ENCODE measurements at regions not wholly inside any gene's neighbourhood (a gene's known extent, or its start where the extent isn't known, plus 50 kb on each side); places are given as distances from the start of the nearest gene placed in this dataset.

GRCh38 chr7:84914598-84914997 lies 272.3 kb downstream of the SEMA3D start:
- no peak for ATAC-seq
- intact Hi-C loops (cut with DNase I) = loop anchor here in 4 of 10 donors (5.0 to 10.0 kb wide), 3 partner anchors 108 to 940 kb away; no protein-coding TSS in a partner anchor

GRCh38 chr7:84913731-84914130 lies 273.1 kb downstream of the SEMA3D start:
- H3K27me3 ChIP-seq = no peaks in the 10 kb centered on the region
- DNase-seq = no peak
- TF ChIP-seq CTCF (IDR thresholded peaks at IDR 0.05) = no peak
- TF ChIP-seq POLR2A (IDR thresholded peaks at IDR 0.05) = no peak
- no peak for ATAC-seq
- no peak overlapping the region for H3K4me3 ChIP-seq
- no peaks in the 10 kb centered on the region for H3K9me3 ChIP-seq
- intact Hi-C loops (cut with DNase I) = loop anchor here in 4 of 10 donors (5.0 to 10.0 kb wide), 3 partner anchors 109 to 939 kb away; no protein-coding TSS in a partner anchor
- H3K27ac ChIP-seq = no peak overlapping the region
- H3K4me1 ChIP-seq = no peaks in the 10 kb centered on the region
- H3K36me3 ChIP-seq = no peaks in the 10 kb centered on the region

More at GRCh38 chr7:84914598-84914997, 272.3 kb downstream of the SEMA3D start:
- no peaks in the 10 kb centered on the region for H3K36me3 ChIP-seq
- 48 to 69% (median 54%) methylated on average over 1 of the region's 1 CpG for WGBS, 4 donors
- no peak for DNase-seq
- no peak overlapping the region for H3K27ac ChIP-seq
- TF ChIP-seq CTCF (IDR thresholded peaks at IDR 0.05) = peak in 2 of 12 donors; percentile 3 to 25
- no peak for TF ChIP-seq POLR2A (IDR thresholded peaks at IDR 0.05)
- H3K4me3 ChIP-seq = no peak overlapping the region
- peaks cover 0 to 2% (median 0%) of the 10 kb centered on the region in 12 donors for H3K9me3 ChIP-seq
- no peaks in the 10 kb centered on the region for H3K4me1 ChIP-seq
- H3K27me3 ChIP-seq = no peaks in the 10 kb centered on the region

- Histone ChIP-seq H3K36me3 (no peaks in the 10 kb centered on the region), H3K27ac (no peak overlapping the region), H3K4me3 (no peak overlapping the region), H3K9me3 (no peaks in the 10 kb centered on the region), H3K27me3 (no peaks in the 10 kb centered on the region), H3K4me1 (no peaks in the 10 kb centered on the region)
- no peak for ATAC-seq
- DNase-seq = no peak
- intact Hi-C loops (cut with DNase I) = loop anchor here in 4 of 10 donors (5.0 to 10.0 kb wide), 3 partner anchors 109 to 938 kb away; no protein-coding TSS in a partner anchor
- WGBS, 4 donors = 59 to 73% (median 65%) methylated on average over 5 of the region's 5 CpGs
- TF ChIP-seq CTCF (IDR thresholded peaks at IDR 0.05) (no peak), POLR2A (IDR thresholded peaks at IDR 0.05) (no peak)
These were observed 273.7 kb downstream of the SEMA3D start for GRCh38 chr7:84912993-84913635.

- intact Hi-C loops (cut with DNase I) = loop anchor here in 4 of 10 donors (5.0 to 10.0 kb wide), 3 partner anchors 110 to 938 kb away; no protein-coding TSS in a partner anchor
- ATAC-seq (no peak), DNase-seq (no peak)
- 91 to 97% (median 95%) methylated on average over 2 of the region's 2 CpGs for WGBS, 4 donors
- H3K9me3 ChIP-seq = no peaks in the 10 kb centered on the region
- H3K27ac ChIP-seq = no peak overlapping the region
- H3K36me3 ChIP-seq = no peaks in the 10 kb centered on the region
- H3K4me1 ChIP-seq = no peaks in the 10 kb centered on the region
- no peak for TF ChIP-seq POLR2A (IDR thresholded peaks at IDR 0.05)
- no peak for TF ChIP-seq CTCF (IDR thresholded peaks at IDR 0.05)
- H3K27me3 ChIP-seq = no peaks in the 10 kb centered on the region
- H3K4me3 ChIP-seq = no peak overlapping the region
These were observed 274.3 kb downstream of the SEMA3D start for GRCh38 chr7:84912537-84912936.
